ENCODE measurements at regions not wholly inside any gene's neighbourhood (a gene's known extent, or its start where the extent isn't known, plus 50 kb on each side); places are given as distances from the start of the nearest gene placed in this dataset.
A peak's percentile ranks its signal among the peaks of the same experiment; 100 is the strongest.
"Not testable (repeated sequence)": the region's sequence is repeated elsewhere in the genome, so short reads cannot be mapped to it uniquely, and the experiment has no call there.

DNA sequence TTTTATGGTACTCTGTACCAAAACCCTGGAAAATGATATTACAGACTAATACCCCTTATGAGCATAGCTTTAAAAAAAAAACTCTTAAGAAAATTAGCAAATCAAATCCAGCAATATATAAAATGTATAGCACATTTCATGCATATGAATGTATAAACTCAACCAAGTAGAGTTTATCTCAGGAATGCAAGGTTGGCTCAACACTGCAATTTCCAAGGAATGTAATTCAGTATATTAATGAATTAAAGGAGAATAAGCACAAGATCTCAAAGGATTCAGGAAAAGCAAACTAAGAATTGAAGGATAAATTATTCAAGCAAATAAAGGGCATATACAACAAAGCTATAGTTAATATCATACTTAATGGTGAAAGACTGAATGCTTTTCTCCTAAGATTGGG lies 61.9 kb upstream of the RPL38 start:
- DNase-seq (ENCODE audit: low spot score): no peak

DNA sequence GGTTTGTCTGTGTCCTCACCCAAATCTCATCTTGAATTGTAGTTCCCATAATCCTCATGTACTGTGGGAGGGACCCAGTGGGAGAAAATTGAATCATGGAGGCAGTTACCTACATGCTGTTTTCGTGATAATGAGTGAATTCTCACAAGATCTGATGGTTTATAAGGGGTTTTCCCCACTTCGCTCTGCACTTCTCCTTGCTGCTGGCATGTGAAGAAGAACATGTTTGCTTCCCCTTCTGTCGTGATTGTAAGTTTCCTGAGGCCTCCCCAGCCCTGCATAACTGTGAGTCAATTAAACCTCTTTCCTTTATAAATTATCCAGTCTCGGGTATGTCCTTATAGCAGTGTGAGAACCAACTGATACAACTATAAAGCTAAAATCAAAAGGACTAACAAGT lies 60.2 kb upstream of the RPL38 start:
- not testable (repeated sequence) for DNase-seq (ENCODE audit: low spot score)

- DNase-seq (ENCODE audit: low spot score): no peak
These were observed 57.7 kb upstream of the RPL38 start for GRCh38 chr17:74145756-74146155.

DNA sequence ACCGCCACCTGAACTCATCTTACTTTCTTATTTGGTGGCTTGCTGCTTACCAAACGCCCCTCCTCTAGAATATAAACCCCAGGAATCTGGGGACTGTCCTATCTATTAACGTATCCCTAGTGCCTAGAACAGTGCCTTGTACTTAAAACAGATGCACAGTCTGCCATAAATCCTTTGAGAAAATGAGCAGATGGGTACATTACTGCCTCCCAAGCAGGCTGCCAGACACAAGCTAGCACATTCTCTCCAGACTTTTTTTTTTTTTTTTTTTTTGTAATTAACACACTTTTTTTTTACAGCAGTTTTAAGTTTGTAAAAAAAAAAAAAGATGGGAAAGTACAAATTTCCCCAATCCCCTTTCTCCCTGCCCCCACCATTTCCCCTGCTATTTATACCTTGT lies 57.3 kb upstream of the RPL38 start:
- no peak for DNase-seq (ENCODE audit: low spot score)

GRCh38 chr17:74147056-74147835 lies 56.2 kb upstream of the RPL38 start:
- no peak for DNase-seq (ENCODE audit: low spot score)

DNA sequence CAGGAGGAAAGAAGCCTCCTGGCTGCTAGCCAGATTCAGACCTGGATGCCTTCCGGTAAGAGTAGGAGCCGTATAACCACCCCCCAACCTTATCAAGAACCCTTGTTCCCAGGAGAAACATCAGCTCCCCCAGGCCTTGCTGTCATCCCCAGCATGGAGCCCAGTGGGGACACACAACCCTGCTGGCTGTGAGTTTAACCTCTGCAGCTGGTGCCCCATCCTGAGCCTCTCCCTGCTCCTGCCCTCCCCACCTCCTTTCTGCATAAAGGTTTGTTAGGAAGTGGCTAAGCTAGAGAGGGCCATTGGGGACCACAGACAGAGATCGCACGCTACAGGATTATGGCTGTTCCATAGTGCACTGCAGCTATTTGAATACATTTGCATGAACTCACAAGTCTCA lies 55.5 kb upstream of the RPL38 start:
- no peak for DNase-seq (ENCODE audit: low spot score)

DNA sequence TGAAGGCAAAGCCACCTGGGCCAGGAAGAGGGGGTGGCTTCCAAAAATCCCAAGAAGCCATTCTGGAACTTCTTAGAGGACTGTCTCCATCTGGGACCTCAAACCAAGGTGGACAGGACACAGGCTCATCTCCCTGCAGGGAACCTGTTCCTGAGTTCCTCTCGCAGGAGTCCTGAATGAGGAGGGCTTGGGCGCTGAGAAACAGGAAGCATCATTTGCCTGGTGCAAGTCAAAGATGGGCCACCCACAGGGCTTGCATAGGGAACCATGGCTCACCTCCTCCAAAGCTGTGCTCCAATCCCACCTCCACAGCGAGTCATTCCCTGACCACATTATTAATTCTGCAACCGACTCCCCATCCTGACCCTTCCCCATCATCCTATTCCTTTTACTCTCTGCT lies 55.0 kb upstream of the RPL38 start:
- no peak for DNase-seq (ENCODE audit: low spot score)

DNA sequence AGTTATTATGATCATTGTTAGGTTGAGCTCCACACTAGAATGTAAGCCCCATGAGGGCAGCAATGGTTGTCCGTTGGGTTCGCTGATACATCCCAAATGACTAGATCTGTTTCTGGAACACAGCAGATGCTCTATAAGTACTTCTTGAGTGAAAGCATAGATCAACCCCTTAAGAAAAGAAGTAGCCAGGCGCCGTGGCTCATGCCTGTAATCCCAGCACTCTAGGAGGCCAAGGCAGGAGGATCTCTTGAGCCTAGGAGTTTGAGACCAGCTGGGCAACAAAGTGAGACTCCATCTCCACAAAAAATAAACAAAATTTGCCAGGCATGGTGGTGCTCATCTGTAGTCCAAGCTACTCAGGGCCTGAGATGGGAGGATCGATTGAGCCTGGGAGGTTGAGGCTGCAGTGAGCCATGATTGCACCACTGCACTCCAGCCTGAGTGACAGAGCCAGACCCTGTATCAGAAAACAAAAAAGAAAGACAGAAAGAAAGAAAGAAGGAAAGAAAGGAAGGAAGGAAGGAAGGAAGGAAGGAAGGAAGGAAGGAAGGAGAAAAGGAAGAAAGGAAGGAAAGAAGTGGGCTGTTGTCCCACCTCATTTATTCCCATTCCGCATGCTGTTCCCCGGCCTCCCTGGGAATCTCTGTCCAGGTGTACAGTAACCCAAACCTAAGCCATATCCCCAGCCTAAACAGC lies 54.4 kb upstream of the RPL38 start:
- DNase-seq (ENCODE audit: low spot score): no peak

- no peak for DNase-seq (ENCODE audit: low spot score)
These were observed 53.7 kb upstream of the RPL38 start for GRCh38 chr17:74149597-74150427.

- DNase-seq (ENCODE audit: low spot score): peak; percentile 47
These were observed 53.0 kb upstream of the RPL38 start for GRCh38 chr17:74150428-74151025.

DNA sequence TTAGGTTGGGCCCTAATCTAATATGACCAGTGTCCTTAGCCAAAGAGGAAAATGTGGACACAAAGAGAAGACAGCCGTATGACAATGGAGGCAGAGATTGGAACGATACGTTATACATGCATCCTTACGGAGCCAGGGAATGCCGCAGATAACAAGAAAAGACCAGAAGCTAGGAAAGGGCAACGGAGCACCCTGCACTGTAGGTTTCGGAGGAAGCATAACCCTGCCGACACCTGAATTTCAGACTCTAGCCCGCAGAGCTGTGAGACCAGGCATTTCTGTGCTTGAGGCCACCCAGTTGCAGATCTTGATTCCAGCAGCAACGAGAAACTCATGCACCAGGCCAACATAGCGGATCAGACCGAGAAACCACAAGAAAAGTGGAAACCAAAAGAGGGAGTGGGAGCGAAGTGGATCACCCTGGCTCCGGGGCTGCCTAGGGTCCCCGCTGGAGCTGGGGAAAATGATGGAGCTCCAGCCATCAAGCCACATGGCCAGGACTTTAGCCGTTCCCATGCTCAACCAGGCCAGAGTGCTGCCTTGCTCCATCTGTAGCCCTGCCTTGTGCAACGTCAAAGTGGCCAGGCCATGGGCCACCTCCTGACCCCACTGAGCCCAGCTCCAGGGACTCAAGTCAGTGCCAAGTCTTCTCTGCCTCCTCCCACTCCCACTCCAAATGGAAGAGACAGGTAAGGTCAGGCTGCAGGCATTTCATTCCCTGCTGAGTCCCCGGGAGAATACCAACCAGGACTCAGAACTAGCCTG lies 51.7 kb upstream of the RPL38 start:
- DNase-seq (ENCODE audit: low spot score): no peak

DNA sequence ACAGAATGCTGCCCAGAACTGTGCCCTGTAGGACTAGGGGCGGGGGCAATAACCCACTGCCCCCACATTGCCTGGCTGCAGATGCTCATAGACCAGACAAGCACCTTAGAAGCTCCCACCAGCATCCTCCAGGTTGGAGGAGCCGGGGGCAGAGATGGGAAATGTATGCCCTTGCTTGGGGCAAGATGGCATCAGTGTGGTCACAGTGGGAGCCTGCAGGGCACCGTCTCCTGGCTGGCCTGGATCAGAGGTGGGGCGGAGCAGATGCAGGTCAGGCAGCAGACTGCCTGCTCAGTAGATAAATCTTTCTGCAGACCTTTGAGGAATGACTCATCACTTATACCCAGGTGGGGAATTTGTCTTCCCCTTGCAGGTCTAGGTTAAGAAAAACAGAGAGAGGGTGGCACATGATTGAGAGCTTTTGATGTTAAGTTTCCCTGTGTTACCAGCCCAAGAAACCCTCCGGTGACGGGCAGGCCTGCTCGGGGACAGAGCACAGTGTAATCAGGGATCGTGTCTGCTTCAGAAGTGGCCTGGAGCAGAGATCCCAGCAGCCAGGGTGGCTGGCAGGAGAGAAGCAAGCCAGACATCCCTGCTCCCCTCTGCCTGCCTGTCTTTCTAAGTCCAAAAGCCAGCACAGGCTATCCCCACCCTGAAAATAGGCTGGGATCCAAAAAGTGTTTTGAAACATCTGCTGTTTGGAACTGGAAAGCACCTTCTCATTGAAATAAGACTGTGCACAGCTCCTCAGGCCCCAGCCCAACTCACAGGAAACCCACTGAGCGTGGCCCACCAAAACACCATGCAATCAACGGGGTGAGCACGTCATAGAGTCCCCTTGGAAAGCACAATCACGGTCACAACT lies 50.7 kb upstream of the RPL38 start:
- peak; percentile 61 for DNase-seq (ENCODE audit: low spot score)

GRCh38 chr17:74153456-74153810 lies 50.0 kb upstream of the RPL38 start:
- no peak for DNase-seq (ENCODE audit: low spot score)
